ENCODE measurements at regions not wholly inside any gene's neighbourhood (a gene's known extent, or its start where the extent isn't known, plus 50 kb on each side); places are given as distances from the start of the nearest gene placed in this dataset.
"Not testable (repeated sequence)": the region's sequence is repeated elsewhere in the genome, so short reads cannot be mapped to it uniquely, and the experiment has no call there.

GRCh38 chr20:23142162-23143050, 56.3 kb upstream of the CD93 start:
- no peaks in the 10 kb centered on the region for H3K9me3 ChIP-seq
- H3K36me3 ChIP-seq (ENCODE audit: low read depth, missing control alignments): no peaks in the 10 kb centered on the region
- peaks cover 25% of the 10 kb centered on the region for H3K4me1 ChIP-seq
- 83 to 85% methylated on average over 16 of the region's 16 CpGs for WGBS, 2 donors
- TF ChIP-seq POLR2A (IDR thresholded peaks at IDR 0.05): no peak
- TF ChIP-seq, protein P1, sequence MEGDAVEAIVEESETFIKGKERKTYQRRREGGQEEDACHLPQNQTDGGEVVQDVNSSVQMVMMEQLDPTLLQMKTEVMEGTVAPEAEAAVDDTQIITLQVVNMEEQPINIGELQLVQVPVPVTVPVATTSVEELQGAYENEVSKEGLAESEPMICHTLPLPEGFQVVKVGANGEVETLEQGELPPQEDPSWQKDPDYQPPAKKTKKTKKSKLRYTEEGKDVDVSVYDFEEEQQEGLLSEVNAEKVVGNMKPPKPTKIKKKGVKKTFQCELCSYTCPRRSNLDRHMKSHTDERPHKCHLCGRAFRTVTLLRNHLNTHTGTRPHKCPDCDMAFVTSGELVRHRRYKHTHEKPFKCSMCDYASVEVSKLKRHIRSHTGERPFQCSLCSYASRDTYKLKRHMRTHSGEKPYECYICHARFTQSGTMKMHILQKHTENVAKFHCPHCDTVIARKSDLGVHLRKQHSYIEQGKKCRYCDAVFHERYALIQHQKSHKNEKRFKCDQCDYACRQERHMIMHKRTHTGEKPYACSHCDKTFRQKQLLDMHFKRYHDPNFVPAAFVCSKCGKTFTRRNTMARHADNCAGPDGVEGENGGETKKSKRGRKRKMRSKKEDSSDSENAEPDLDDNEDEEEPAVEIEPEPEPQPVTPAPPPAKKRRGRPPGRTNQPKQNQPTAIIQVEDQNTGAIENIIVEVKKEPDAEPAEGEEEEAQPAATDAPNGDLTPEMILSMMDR (IDR thresholded peaks at IDR 0.05): no peak
- DNase-seq: no peak
- H3K4me3 ChIP-seq: no peak overlapping the region
- H3K27me3 ChIP-seq: no peaks in the 10 kb centered on the region
- intact Hi-C loops (cut with DNase I; ENCODE audit: low total_unique reads): no loop called here
- H3K27ac ChIP-seq: peak overlapping the region; percentile 34 to 69

- Histone ChIP-seq H3K27ac (peak overlapping the region; percentile 39 to 73), H3K4me1 (peaks cover 25% of the 10 kb centered on the region), H3K4me3 (no peak overlapping the region), H3K27me3 (no peaks in the 10 kb centered on the region), H3K36me3 (ENCODE audit: low read depth, missing control alignments) (no peaks in the 10 kb centered on the region), H3K9me3 (no peaks in the 10 kb centered on the region)
- 58 to 59% methylated on average over 10 of the region's 10 CpGs for WGBS, 2 donors
- intact Hi-C loops (cut with DNase I; ENCODE audit: low total_unique reads): no loop called here
- TF ChIP-seq, protein P1 (IDR thresholded peaks at IDR 0.05): no peak
- TF ChIP-seq POLR2A (IDR thresholded peaks at IDR 0.05): no peak
- peak; percentile 68 for DNase-seq
Measured at GRCh38 chr20:23141450-23142161, 55.5 kb upstream of the CD93 start.

DNA sequence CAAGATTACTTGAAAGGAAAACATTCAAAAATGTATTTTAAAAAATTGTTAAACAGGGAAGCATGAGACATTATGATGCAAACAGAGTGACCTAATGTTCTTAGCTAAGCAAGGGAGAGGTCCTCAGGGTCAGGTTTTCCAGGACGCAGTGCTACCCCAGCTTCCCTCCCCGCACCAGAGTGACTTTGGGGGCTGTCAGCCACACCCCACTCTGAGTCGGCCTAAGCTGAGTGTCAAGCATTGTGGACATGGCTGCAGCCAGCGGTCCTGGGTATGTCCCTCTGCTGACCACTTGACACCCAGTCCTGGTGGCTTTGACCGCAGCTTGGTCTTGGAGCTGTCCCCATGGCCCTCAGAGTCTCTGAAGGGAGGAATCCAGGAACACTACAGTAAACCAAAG, 54.9 kb upstream of the CD93 start:
- Histone ChIP-seq H3K36me3 (ENCODE audit: low read depth, missing control alignments) (no peaks in the 10 kb centered on the region), H3K4me1 (peaks cover 25% of the 10 kb centered on the region), H3K27me3 (no peaks in the 10 kb centered on the region), H3K27ac (peak overlapping the region; percentile 39 to 73), H3K9me3 (no peaks in the 10 kb centered on the region), H3K4me3 (no peak overlapping the region)
- TF ChIP-seq POLR2A (IDR thresholded peaks at IDR 0.05): no peak
- TF ChIP-seq, protein P1 (IDR thresholded peaks at IDR 0.05): no peak
- intact Hi-C loops (cut with DNase I; ENCODE audit: low total_unique reads): no loop called here
- DNase-seq: no peak
- 64 to 71% methylated on average over 3 to 5 of the region's 5 CpGs for WGBS, 2 donors

DNA sequence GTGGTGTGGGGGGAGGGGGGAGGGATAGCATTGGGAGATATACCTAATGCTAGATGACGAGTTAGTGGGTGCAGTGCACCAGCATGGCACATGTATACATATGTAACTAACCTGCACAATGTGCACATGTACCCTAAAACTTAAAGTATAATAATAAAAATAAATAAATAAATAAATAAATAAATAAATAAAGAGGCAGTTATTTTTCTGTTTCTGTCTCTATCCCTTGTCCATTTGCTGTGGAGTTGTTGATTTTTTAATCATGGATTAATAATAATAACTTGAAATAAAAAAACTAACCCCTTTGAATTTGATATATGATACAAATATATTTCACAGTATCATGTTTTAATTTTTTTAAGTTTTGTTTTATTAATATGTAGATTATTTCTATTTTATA, 53.9 kb upstream of the CD93 start:
- H3K27ac ChIP-seq; H3K9me3 ChIP-seq; H3K4me3 ChIP-seq; H3K36me3 ChIP-seq (ENCODE audit: low read depth, missing control alignments); DNase-seq; intact Hi-C loops (cut with DNase I; ENCODE audit: low total_unique reads); H3K27me3 ChIP-seq: not testable (repeated sequence)
- peaks cover 22% of the 10 kb centered on the region for H3K4me1 ChIP-seq
- WGBS, 2 donors: 96 to 100% methylated on average over 1 of the region's 1 CpG

- WGBS, 2 donors: 90 to 93% methylated on average over 8 of the region's 8 CpGs
- intact Hi-C loops (cut with DNase I; ENCODE audit: low total_unique reads): no loop called here
- H3K36me3 ChIP-seq (ENCODE audit: low read depth, missing control alignments): no peaks in the 10 kb centered on the region
- H3K9me3 ChIP-seq: no peaks in the 10 kb centered on the region
- no peaks in the 10 kb centered on the region for H3K27me3 ChIP-seq
- DNase-seq: no peak
- peaks cover 19% of the 10 kb centered on the region for H3K4me1 ChIP-seq
- no peak overlapping the region for H3K27ac ChIP-seq
- no peak for TF ChIP-seq POLR2A (IDR thresholded peaks at IDR 0.05)
- TF ChIP-seq, protein P1 (IDR thresholded peaks at IDR 0.05): no peak
- no peak overlapping the region for H3K4me3 ChIP-seq
Measured at GRCh38 chr20:23139524-23139923, 53.4 kb upstream of the CD93 start.

Data from testis (tissue), 2 donors.